OCI-LY7 (cell line): ENCODE measurements at regions not wholly inside any gene's neighbourhood (a gene's known extent, or its start where the extent isn't known, plus 50 kb on each side); places are given as distances from the start of the nearest gene placed in this dataset.
"Not testable (repeated sequence)": the region's sequence is repeated elsewhere in the genome, so short reads cannot be mapped to it uniquely, and the experiment has no call there.

Experiments used
- BruUV-seq: library from RNA; stranded (reverse); fragments of 400-500 nt; replicated peaks from 2 replicates; lab custom pipeline; 2021; lab: Mats Ljungman, UMichigan
- CTCF ChIA-PET: fragments of 300-600 bp; sonication (Branson Sonifier 250); formaldehyde crosslinking; loops from one replicate; lab custom pipeline; 2022; ENCODE audit warnings: antibody characterized with exemption; ENCODE audit not compliant: unreplicated experiment; lab: Charles Lee
- POLR2A ChIA-PET: fragments of 300-600 bp; sonication (Branson Sonifier 250); formaldehyde crosslinking; loops from one replicate; lab custom pipeline; 2022; ENCODE audit warnings: antibody characterized with exemption; lab: Charles Lee
- DNase-seq: peaks from one replicate; pipeline ENCODE4 v3.0.0-alpha.2; 2015; ENCODE audit warnings: low spot score
- H2AFZ ChIP-seq: fragments of 200-600 bp; sonication (generic), shearing (Covaris generic); 2 replicates; pipeline ENCODE4 v1.6.1; 2014; ENCODE audit warnings: mild to moderate bottlenecking, antibody characterized with exemption, low read length, moderate library complexity
- H3K27ac ChIP-seq: fragments of 200-600 bp; sonication (generic); 2 replicates; pipeline ENCODE4 v1.5.1; 2014; ENCODE audit warnings: mixed run types, low read depth, mild to moderate bottlenecking, moderate library complexity, low read length, inconsistent platforms; ENCODE audit not compliant: poor library complexity, severe bottlenecking
- H3K36me3 ChIP-seq: fragments of 200-600 bp; sonication (generic); 2 replicates; pipeline ENCODE4 v1.6.1; 2014; ENCODE audit warnings: mild to moderate bottlenecking, antibody characterized with exemption, low read length, moderate library complexity, mixed read lengths; ENCODE audit not compliant: insufficient read depth
- H3K4me1 ChIP-seq: fragments of 200-600 bp; sonication (generic); 2 replicates; pipeline ENCODE4 v1.5.1; 2014; ENCODE audit warnings: mild to moderate bottlenecking, low read length; ENCODE audit not compliant: insufficient read depth, poor library complexity, severe bottlenecking
- H3K4me2 ChIP-seq: fragments of 200-600 bp; sonication (generic); 2 replicates; pipeline ENCODE4 v1.6.1; 2014; ENCODE audit warnings: mild to moderate bottlenecking, low read length
- H3K4me3 ChIP-seq: fragments of 200-600 bp; sonication (generic); 2 replicates; pipeline ENCODE4 v1.5.1; 2014; ENCODE audit warnings: mild to moderate bottlenecking, low read depth, low read length; ENCODE audit not compliant: poor library complexity, severe bottlenecking
- H3K79me2 ChIP-seq: fragments of 200-600 bp; sonication (generic); 2 replicates; pipeline ENCODE4 v1.6.1; 2016; ENCODE audit warnings: low read depth, mild to moderate bottlenecking, low read length, moderate library complexity, mixed read lengths; ENCODE audit not compliant: insufficient read depth
- H3K9me2 ChIP-seq: fragments of 200-600 bp; sonication (generic); 2 replicates; pipeline ENCODE4 v1.6.1; 2016; ENCODE audit warnings: mild to moderate bottlenecking, low read length, mixed read lengths; ENCODE audit not compliant: insufficient read depth
- H3K9me3 ChIP-seq: fragments of 200-600 bp; sonication (generic); 2 replicates; pipeline ENCODE4 v1.6.1; 2014; ENCODE audit warnings: mild to moderate bottlenecking, mixed run types, low read length, mixed read lengths
- H4K20me1 ChIP-seq: fragments of 200-600 bp; sonication (generic); 2 replicates; pipeline ENCODE4 v1.6.1; 2014; ENCODE audit warnings: mild to moderate bottlenecking, antibody characterized with exemption, low read length, moderate library complexity, mixed read lengths; ENCODE audit not compliant: insufficient read depth
- EZH2phosphoT487 ChIP-seq: fragments of 200-600 bp; sonication (generic); IDR thresholded peaks from 2 replicates; pipeline ENCODE4 v1.6.1; 2018; ENCODE audit warnings: low read depth, borderline replicate concordance, mild to moderate bottlenecking, mixed run types, antibody characterized with exemption, low read length, moderate library complexity, mixed read lengths
- intact Hi-C: fragments of 100-400 bp; cut with micrococcal nuclease; formaldehyde crosslinking; loops from one replicate; pipeline ENCODE4 v1.10.0; 2022; ENCODE audit not compliant: unreplicated experiment
- TF ChIP-seq, protein P1 (sequence below): fragments of 200-600 bp; sonication (generic); conservative IDR thresholded peaks from 2 replicates; pipeline ENCODE4 v1.5.1; 2014; ENCODE audit warnings: mild to moderate bottlenecking, antibody characterized with exemption, low read length, moderate library complexity, mixed read lengths

GRCh38 chr5:2817031-2817603 is 65.6 kb upstream of the IRX2 start:
- H3K36me3 ChIP-seq = no peaks in the 10 kb centered on the region
- H3K9me3 ChIP-seq = no peaks in the 10 kb centered on the region
- DNase-seq = no peak
- BruUV-seq = no TSS peak
- H3K79me2 ChIP-seq = no peaks in the 10 kb centered on the region
- TF ChIP-seq, protein P1, sequence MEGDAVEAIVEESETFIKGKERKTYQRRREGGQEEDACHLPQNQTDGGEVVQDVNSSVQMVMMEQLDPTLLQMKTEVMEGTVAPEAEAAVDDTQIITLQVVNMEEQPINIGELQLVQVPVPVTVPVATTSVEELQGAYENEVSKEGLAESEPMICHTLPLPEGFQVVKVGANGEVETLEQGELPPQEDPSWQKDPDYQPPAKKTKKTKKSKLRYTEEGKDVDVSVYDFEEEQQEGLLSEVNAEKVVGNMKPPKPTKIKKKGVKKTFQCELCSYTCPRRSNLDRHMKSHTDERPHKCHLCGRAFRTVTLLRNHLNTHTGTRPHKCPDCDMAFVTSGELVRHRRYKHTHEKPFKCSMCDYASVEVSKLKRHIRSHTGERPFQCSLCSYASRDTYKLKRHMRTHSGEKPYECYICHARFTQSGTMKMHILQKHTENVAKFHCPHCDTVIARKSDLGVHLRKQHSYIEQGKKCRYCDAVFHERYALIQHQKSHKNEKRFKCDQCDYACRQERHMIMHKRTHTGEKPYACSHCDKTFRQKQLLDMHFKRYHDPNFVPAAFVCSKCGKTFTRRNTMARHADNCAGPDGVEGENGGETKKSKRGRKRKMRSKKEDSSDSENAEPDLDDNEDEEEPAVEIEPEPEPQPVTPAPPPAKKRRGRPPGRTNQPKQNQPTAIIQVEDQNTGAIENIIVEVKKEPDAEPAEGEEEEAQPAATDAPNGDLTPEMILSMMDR = no peak
- TF ChIP-seq EZH2phosphoT487 = no peak
- H4K20me1 ChIP-seq = no peaks in the 10 kb centered on the region
- no peak overlapping the region for H2AFZ ChIP-seq
- H3K9me2 ChIP-seq = no peaks in the 10 kb centered on the region
- ChIA-PET CTCF (no interaction called here), POLR2A (no interaction called here)
- no peaks in the 10 kb centered on the region for H3K4me1 ChIP-seq
- H3K27ac ChIP-seq = no peak overlapping the region
- intact Hi-C loops = no loop called here
- H3K4me2 ChIP-seq = no peak overlapping the region
- no peak overlapping the region for H3K4me3 ChIP-seq

- Histone ChIP-seq H3K36me3 (no peaks in the 10 kb centered on the region), H3K27ac (no peak overlapping the region), H3K9me3 (no peaks in the 10 kb centered on the region), H2AFZ (no peak overlapping the region), H3K4me1 (no peaks in the 10 kb centered on the region), H3K4me3 (no peak overlapping the region), H3K4me2 (no peak overlapping the region), H3K9me2 (no peaks in the 10 kb centered on the region), H4K20me1 (no peaks in the 10 kb centered on the region), H3K79me2 (no peaks in the 10 kb centered on the region)
- TF ChIP-seq, protein P1 = no peak
- TF ChIP-seq EZH2phosphoT487 = no peak
- ChIA-PET CTCF (no interaction called here), POLR2A (no interaction called here)
- intact Hi-C loops = no loop called here
- DNase-seq = no peak
- BruUV-seq = no TSS peak
Observed at GRCh38 chr5:2813678-2814077, 62.2 kb upstream of the IRX2 start.

- no peak overlapping the region for H2AFZ ChIP-seq
- no peaks in the 10 kb centered on the region for H3K36me3 ChIP-seq
- H3K4me2 ChIP-seq = no peak overlapping the region
- H3K4me1 ChIP-seq = no peaks in the 10 kb centered on the region
- H3K79me2 ChIP-seq = no peaks in the 10 kb centered on the region
- no peak for DNase-seq
- POLR2A ChIA-PET = interaction anchor here (0.6 kb wide), 1 partner anchor 49 kb away, joined by 4 read pairs; no protein-coding TSS in a partner anchor
- BruUV-seq = no TSS peak
- no peaks in the 10 kb centered on the region for H4K20me1 ChIP-seq
- no peak overlapping the region for H3K27ac ChIP-seq
- no peaks in the 10 kb centered on the region for H3K9me2 ChIP-seq
- no peak overlapping the region for H3K4me3 ChIP-seq
- CTCF ChIA-PET = no interaction called here
- intact Hi-C loops = no loop called here
- no peak for TF ChIP-seq EZH2phosphoT487
- TF ChIP-seq, protein P1 = no peak
- no peaks in the 10 kb centered on the region for H3K9me3 ChIP-seq
Observed at GRCh38 chr5:2810644-2811043, 59.2 kb upstream of the IRX2 start.

DNA sequence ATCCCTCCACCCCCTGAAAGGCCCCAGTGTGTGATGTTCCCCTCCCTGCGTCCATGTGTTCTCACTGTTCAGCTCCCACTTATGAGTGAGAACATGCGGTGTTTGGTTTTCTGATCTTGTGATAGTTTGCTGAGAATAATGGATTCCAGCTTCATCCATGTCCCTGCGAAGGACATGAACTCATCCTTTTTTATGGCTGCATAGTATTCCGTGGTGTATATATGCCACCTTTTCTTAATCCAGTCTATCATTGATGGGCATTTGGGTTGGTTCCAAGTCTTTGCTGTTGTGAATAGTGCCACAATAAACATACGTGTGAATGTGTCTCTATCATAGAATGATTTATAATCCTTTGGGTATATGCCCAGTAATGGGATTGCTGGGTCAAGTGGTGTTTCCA is 55.8 kb upstream of the IRX2 start:
- intact Hi-C loops, H3K36me3 ChIP-seq, POLR2A ChIA-PET, H3K4me2 ChIP-seq, H3K9me3 ChIP-seq, H4K20me1 ChIP-seq, H3K79me2 ChIP-seq, CTCF ChIA-PET, H2AFZ ChIP-seq, H3K9me2 ChIP-seq, H3K4me1 ChIP-seq, DNase-seq, H3K27ac ChIP-seq, H3K4me3 ChIP-seq, BruUV-seq: not testable (repeated sequence)
